ENCODE measurements at regions not wholly inside any gene's neighbourhood (a gene's known extent, or its start where the extent isn't known, plus 50 kb on each side); places are given as distances from the start of the nearest gene placed in this dataset.

- TF ChIP-seq POLR2A (IDR thresholded peaks at IDR 0.05; ENCODE audit: low read depth, low read length) (no peak), POLR2AphosphoS5 (IDR thresholded peaks at IDR 0.05; ENCODE audit: low read depth, low read length) (no peak)
These were observed 234.4 kb upstream of the DAAM1 start for GRCh38 chr14:58954052-58954451.
